ENCODE measurements at regions not wholly inside any gene's neighbourhood (a gene's known extent, or its start where the extent isn't known, plus 50 kb on each side); places are given as distances from the start of the nearest gene placed in this dataset.

- ChIA-PET POLR2A (no interaction called here), CTCF (no interaction called here)
- DNase-seq (ENCODE audit: low read depth, low spot score), result no peak
- TF ChIP-seq CTCF (IDR thresholded peaks at IDR 0.05; ENCODE audit: low read depth, low read length), result no peak
- H3K4me3 ChIP-seq (ENCODE audit: low read depth, low read length), result no peak overlapping the region
- no peak overlapping the region for H3K27ac ChIP-seq (ENCODE audit: low read depth, low read length)
- no peaks in the 10 kb centered on the region for H3K9me3 ChIP-seq (ENCODE audit: control insufficient read depth, insufficient read depth, low read length)
- H3K27me3 ChIP-seq (ENCODE audit: control insufficient read depth, insufficient read depth, low read length), result no peaks in the 10 kb centered on the region
These were observed 54.6 kb upstream of the PKIB start for GRCh38 chr6:122555561-122555960.

GRCh38 chr6:122558080-122558479, 52.1 kb upstream of the PKIB start:
- ChIA-PET POLR2A (no interaction called here), CTCF (no interaction called here)
- Histone ChIP-seq H3K9me3 (ENCODE audit: control insufficient read depth, insufficient read depth, low read length) (no peaks in the 10 kb centered on the region), H3K27ac (ENCODE audit: low read depth, low read length) (no peak overlapping the region), H3K4me3 (ENCODE audit: low read depth, low read length) (no peak overlapping the region), H3K27me3 (ENCODE audit: control insufficient read depth, insufficient read depth, low read length) (no peaks in the 10 kb centered on the region)
- TF ChIP-seq CTCF (IDR thresholded peaks at IDR 0.05; ENCODE audit: low read depth, low read length), result no peak
- DNase-seq (ENCODE audit: low read depth, low spot score), result no peak

All from AG04450 (cell line).